HepG2 (cell line): ENCODE measurements at regions not wholly inside any gene's neighbourhood (a gene's known extent, or its start where the extent isn't known, plus 50 kb on each side); places are given as distances from the start of the nearest gene placed in this dataset.
A peak's percentile ranks its signal among the peaks of the same experiment; 100 is the strongest.
"Not testable (repeated sequence)": the region's sequence is repeated elsewhere in the genome, so short reads cannot be mapped to it uniquely, and the experiment has no call there.

Source experiments
- ATAC-seq: fragments of 200-7000 bp; cut with Tn5 transposase; 3 replicates; pipeline ENCODE4 v1.9.1; 2020; ENCODE audit warnings: mild to moderate bottlenecking, moderate library complexity
- BruUV-seq: library from RNA; stranded (reverse); fragments of 400-500 nt; replicated peaks from 2 replicates; lab custom pipeline; 2021; lab: Mats Ljungman, UMichigan
- CTCF ChIA-PET: fragments of 300-600 bp; formaldehyde crosslinking; extraction: SDS; loops from one replicate; lab custom pipeline; 2021; ENCODE audit warnings: low total read pairs, inconsistent platforms, low intra/inter-chr PET ratio; lab: Yijun Ruan, JAX
- POLR2A ChIA-PET: fragments of 350-600 bp; sonication (Branson Sonifier 250); formaldehyde crosslinking; loops from one replicate; lab custom pipeline; 2020; ENCODE audit warnings: antibody characterized with exemption, inconsistent platforms; lab: Yijun Ruan, JAX
- DNase-seq: peaks from one replicate; pipeline ENCODE4 v3.0.0-alpha.2; 2015; ENCODE audit warnings: low spot score
- FAIRE-seq: peaks from 3 replicates; lab custom pipeline; 2011; peaks lifted over from hg19 to GRCh38; lab: Jason Lieb, UNC
- H2AFZ ChIP-seq: one replicate; pipeline ENCODE4 v1.6.1; 2011; ENCODE audit warnings: low read length, inconsistent platforms
- H3K27ac ChIP-seq: fragments of 300-600 bp; 3 replicates; pipeline ENCODE4 v1.8.0; 2011; ENCODE audit warnings: mixed run types, mild to moderate bottlenecking, mixed read lengths, low read length, inconsistent platforms; ENCODE audit not compliant: insufficient read depth; ENCODE audit errors: extremely low read length
- H3K27me3 ChIP-seq, 2 experiments: fragments of 200-600 bp in 1 of 2; 2 replicates in 1 of 2; 3 replicates in 1 of 2; pipeline versions ENCODE4 v1.6.0 to v1.8.0; 2011; ENCODE audit warnings: low read length in 2 of 2, mild to moderate bottlenecking in 2 of 2, moderate library complexity in 2 of 2, inconsistent platforms in 1 of 2; ENCODE audit not compliant: insufficient read depth in 2 of 2, control insufficient read depth in 1 of 2
- H3K36me3 ChIP-seq, 2 experiments: fragments of 200-600 bp in 1 of 2; replicated peaks in 1 of 2; 2 replicates in 1 of 2; 3 replicates in 1 of 2; pipeline versions ENCODE4 v1.5.1 to v1.8.0; 2011; ENCODE audit warnings: low read length in 2 of 2, inconsistent platforms in 1 of 2; ENCODE audit not compliant: insufficient read depth in 2 of 2, control insufficient read depth in 1 of 2
- H3K4me1 ChIP-seq: 2 replicates; pipeline ENCODE4 v1.5.1; 2012; ENCODE audit warnings: low read length, inconsistent platforms; ENCODE audit not compliant: insufficient read depth
- H3K4me2 ChIP-seq: 2 replicates; pipeline ENCODE4 v1.6.0; 2011; ENCODE audit warnings: low read depth, low read length, inconsistent platforms
- H3K4me3 ChIP-seq, 3 experiments: fragments of 200-600 bp in 1 of 3; sonication (generic), shearing (Covaris generic) in 1 of 3; replicated peaks in 1 of 3; 2 replicates each; pipeline ENCODE4 v1.5.1; 2011 to 2016; ENCODE audit warnings: low read length in 3 of 3, inconsistent platforms in 2 of 3, low read depth in 2 of 3, mild to moderate bottlenecking in 2 of 3, control low read depth in 1 of 3, mixed read lengths in 1 of 3; ENCODE audit not compliant: insufficient read depth in 1 of 3
- H3K79me2 ChIP-seq: one replicate; pipeline ENCODE4 v1.6.1; 2011; ENCODE audit warnings: low read length, inconsistent platforms; ENCODE audit not compliant: insufficient read depth
- H3K9ac ChIP-seq: 2 replicates; pipeline ENCODE4 v1.6.0; 2011; ENCODE audit warnings: mild to moderate bottlenecking, low read depth, low read length, inconsistent platforms; ENCODE audit not compliant: insufficient read depth
- H3K9me3 ChIP-seq: 2 replicates; pipeline ENCODE4 v1.5.1; 2012; ENCODE audit warnings: mild to moderate bottlenecking, low read length
- H4K20me1 ChIP-seq: 2 replicates; pipeline ENCODE4 v1.6.0; 2011; ENCODE audit warnings: inconsistent platforms, mild to moderate bottlenecking, low read length, moderate library complexity; ENCODE audit not compliant: insufficient read depth
- WGBS: methylation state at CpG from one replicate; pipeline ENCODE4 v1.1.6; 2017; ENCODE audit warnings: low lambda C conversion rate; 5-methylcytosine and 5-hydroxymethylcytosine counted together
- in situ Hi-C: cut with HindIII; loops from 2 replicates; pipeline ENCODE4 v1.10.0; 2017; ENCODE audit warnings: low pct_unique_long_range_greater_than_20kb; ENCODE audit not compliant: extremely low pct_ligation_motif_present
- intact Hi-C: fragments of 100-400 bp; cut with micrococcal nuclease; formaldehyde crosslinking; loops from one replicate; pipeline ENCODE4 v1.10.0; 2022; ENCODE audit not compliant: unreplicated experiment

GRCh38 chr22:15777557-15777956, 87.7 kb downstream of the POTEH start:
- ATAC-seq: peak; percentile 85
- H3K27ac ChIP-seq, CTCF ChIA-PET: not testable (repeated sequence)

GRCh38 chr22:15778366-15778765, 88.5 kb downstream of the POTEH start:
- ATAC-seq, H3K79me2 ChIP-seq, H4K20me1 ChIP-seq, H3K27me3 ChIP-seq, POLR2A ChIA-PET, CTCF ChIA-PET, H3K4me3 ChIP-seq, in situ Hi-C loops, BruUV-seq, H3K9ac ChIP-seq, H3K9me3 ChIP-seq, FAIRE-seq, intact Hi-C loops, H3K4me1 ChIP-seq, DNase-seq, H3K36me3 ChIP-seq, H3K4me2 ChIP-seq, H2AFZ ChIP-seq, H3K27ac ChIP-seq: not testable (repeated sequence)
- 20% methylated on average over 4 of the region's 6 CpGs for WGBS

More at GRCh38 chr22:15777557-15777956, 87.7 kb downstream of the POTEH start:
- in situ Hi-C loops, H3K9ac ChIP-seq, H3K4me1 ChIP-seq, H3K4me3 ChIP-seq, H3K27me3 ChIP-seq, BruUV-seq, H3K36me3 ChIP-seq, DNase-seq, H3K4me2 ChIP-seq, intact Hi-C loops, H4K20me1 ChIP-seq, H2AFZ ChIP-seq, H3K79me2 ChIP-seq, FAIRE-seq, POLR2A ChIA-PET, H3K9me3 ChIP-seq: not testable (repeated sequence)
- 0% methylated on average over 1 of the region's 19 CpGs for WGBS

GRCh38 chr22:15781652-15782051, 91.8 kb downstream of the POTEH start:
- in situ Hi-C loops, H3K36me3 ChIP-seq, H2AFZ ChIP-seq, DNase-seq, H4K20me1 ChIP-seq, ATAC-seq, H3K79me2 ChIP-seq, H3K4me2 ChIP-seq, H3K4me3 ChIP-seq, BruUV-seq, H3K9ac ChIP-seq, H3K9me3 ChIP-seq, CTCF ChIA-PET, H3K27me3 ChIP-seq, FAIRE-seq, POLR2A ChIA-PET, H3K4me1 ChIP-seq, H3K27ac ChIP-seq, intact Hi-C loops: not testable (repeated sequence)
- 8% methylated on average over 1 of the region's 1 CpG for WGBS

- H3K9me3 ChIP-seq, BruUV-seq, DNase-seq, H3K27ac ChIP-seq, CTCF ChIA-PET, H2AFZ ChIP-seq, H3K9ac ChIP-seq, H3K4me3 ChIP-seq, ATAC-seq, in situ Hi-C loops, H3K4me1 ChIP-seq, H4K20me1 ChIP-seq, H3K36me3 ChIP-seq, FAIRE-seq, POLR2A ChIA-PET, intact Hi-C loops, H3K27me3 ChIP-seq, H3K4me2 ChIP-seq: not testable (repeated sequence)
- peaks cover 10% of the 10 kb centered on the region for H3K79me2 ChIP-seq
- no CpG with 5 or more reads among the region's 2 CpGs for WGBS
Measured at GRCh38 chr22:15782933-15783332, 93.1 kb downstream of the POTEH start.
